ENCODE measurements at regions not wholly inside any gene's neighbourhood (a gene's known extent, or its start where the extent isn't known, plus 50 kb on each side); places are given as distances from the start of the nearest gene placed in this dataset.

- DNase-seq (ENCODE audit: low read depth, low spot score): no peak
Measured at GRCh38 chr2:41908349-41908748, 139.5 kb upstream of the PKDCC start.

GRCh38 chr2:41909584-41909983 is 138.2 kb upstream of the PKDCC start:
- no peak for DNase-seq (ENCODE audit: low read depth, low spot score)

- no peak for DNase-seq (ENCODE audit: low read depth, low spot score)
Measured at GRCh38 chr2:41910126-41910525, 137.7 kb upstream of the PKDCC start.

GRCh38 chr2:41911033-41911432 is 136.8 kb upstream of the PKDCC start:
- DNase-seq (ENCODE audit: low read depth, low spot score): no peak

- no peak for DNase-seq (ENCODE audit: low read depth, low spot score)
Measured at GRCh38 chr2:41912337-41912736, 135.5 kb upstream of the PKDCC start.

GRCh38 chr2:41912776-41913175 is 135.0 kb upstream of the PKDCC start:
- no peak for DNase-seq (ENCODE audit: low read depth, low spot score)

- DNase-seq (ENCODE audit: low read depth, low spot score): no peak
Measured at GRCh38 chr2:41913311-41913710, 134.5 kb upstream of the PKDCC start.

GRCh38 chr2:41913921-41914609 is 133.8 kb upstream of the PKDCC start:
- DNase-seq (ENCODE audit: low read depth, low spot score): no peak

GRCh38 chr2:41914936-41915335 is 132.9 kb upstream of the PKDCC start:
- no peak for DNase-seq (ENCODE audit: low read depth, low spot score)

- DNase-seq (ENCODE audit: low read depth, low spot score): no peak
Measured at GRCh38 chr2:41916177-41916576, 131.6 kb upstream of the PKDCC start.

- DNase-seq (ENCODE audit: low read depth, low spot score): no peak
Measured at GRCh38 chr2:41917587-41917986, 130.2 kb upstream of the PKDCC start.

- no peak for DNase-seq (ENCODE audit: low read depth, low spot score)
Measured at GRCh38 chr2:41919135-41919534, 128.7 kb upstream of the PKDCC start.

- DNase-seq (ENCODE audit: low read depth, low spot score): no peak
Measured at GRCh38 chr2:41920181-41920580, 127.6 kb upstream of the PKDCC start.

- no peak for DNase-seq (ENCODE audit: low read depth, low spot score)
Measured at GRCh38 chr2:41920812-41921211, 127.0 kb upstream of the PKDCC start.

- no peak for DNase-seq (ENCODE audit: low read depth, low spot score)
Measured at GRCh38 chr2:41922177-41922576, 125.6 kb upstream of the PKDCC start.

- DNase-seq (ENCODE audit: low read depth, low spot score): no peak
Measured at GRCh38 chr2:41923156-41923786, 124.5 kb upstream of the PKDCC start.

- no peak for DNase-seq (ENCODE audit: low read depth, low spot score)
Measured at GRCh38 chr2:41924024-41924423, 123.8 kb upstream of the PKDCC start.

GRCh38 chr2:41924709-41925408 is 123.0 kb upstream of the PKDCC start:
- DNase-seq (ENCODE audit: low read depth, low spot score): no peak

- no peak for DNase-seq (ENCODE audit: low read depth, low spot score)
Measured at GRCh38 chr2:41925712-41926111, 122.1 kb upstream of the PKDCC start.

GRCh38 chr2:41926614-41927580 is 120.9 kb upstream of the PKDCC start:
- DNase-seq (ENCODE audit: low read depth, low spot score): no peak

GRCh38 chr2:41927581-41928264 is 120.1 kb upstream of the PKDCC start:
- no peak for DNase-seq (ENCODE audit: low read depth, low spot score)

Data from activated naive CD8-positive, alpha-beta T cell treated with anti-CD3 and anti-CD28 coated beads, Interleukin-2, amount 50 U/mL, for 16 hours (primary cell).